Left cardiac atrium (tissue), 4 donors: ENCODE measurements at regions not wholly inside any gene's neighbourhood (a gene's known extent, or its start where the extent isn't known, plus 50 kb on each side); places are given as distances from the start of the nearest gene placed in this dataset.

Source experiments
- ATAC-seq, 2 donors: fragments of 200-7000 bp; cut with Tn5 transposase; one replicate each; pipeline ENCODE4 v1.9.1; 2020; ENCODE audit warnings: mild to moderate bottlenecking in 2 of 2, moderate library complexity in 2 of 2
- DNase-seq: peaks from one replicate; pipeline ENCODE4 v3.0.0-alpha.2; 2020
- intact Hi-C, 2 donors: fragments of 100-400 bp; cut with DNase I; formaldehyde crosslinking; loops; one replicate each; pipeline versions ENCODE4 v1.14.1 to v1.15.1; 2022 to 2023
- donor health status: DM: no; HTN: yes; CAD: no.
- donor health status: DM: no; HTN: yes; CAD: no; lungs with severe emphysema.
- donor health status: DM: yes; HTN: yes; CAD: no.
- donor health status: Dilated cardiomyopathy.

- DNase-seq (no peak), ATAC-seq (no peak)
- intact Hi-C loops, result no loop called here
Measured at GRCh38 chr4:130165381-130165780, 1069.4 kb downstream of the C4orf33 start.

- no peak for ATAC-seq
- intact Hi-C loops, result no loop called here
- DNase-seq, result no peak
Measured at GRCh38 chr4:130172156-130172555, 1076.2 kb downstream of the C4orf33 start.

GRCh38 chr4:130178106-130178505 lies 1082.2 kb downstream of the C4orf33 start:
- intact Hi-C loops, result no loop called here
- no peak for ATAC-seq
- DNase-seq, result no peak

GRCh38 chr4:130183096-130183495 lies 1087.1 kb downstream of the C4orf33 start:
- DNase-seq, result no peak
- intact Hi-C loops, result no loop called here

GRCh38 chr4:130183766-130184165 lies 1087.8 kb downstream of the C4orf33 start:
- DNase-seq (no peak), ATAC-seq (no peak)
- intact Hi-C loops, result no loop called here

More at GRCh38 chr4:130183096-130183495, 1087.1 kb downstream of the C4orf33 start:
- no peak for ATAC-seq

- intact Hi-C loops, result no loop called here
- no peak for DNase-seq
- no peak for ATAC-seq
Measured at GRCh38 chr4:130185123-130185522, 1089.2 kb downstream of the C4orf33 start.

GRCh38 chr4:130186931-130187330 lies 1091.0 kb downstream of the C4orf33 start:
- no peak for DNase-seq
- ATAC-seq, result no peak
- intact Hi-C loops, result no loop called here

GRCh38 chr4:130187587-130187986 lies 1091.6 kb downstream of the C4orf33 start:
- DNase-seq, result no peak
- ATAC-seq, result no peak

GRCh38 chr4:130192787-130193186 lies 1096.8 kb downstream of the C4orf33 start:
- no peak for ATAC-seq
- intact Hi-C loops, result no loop called here
- no peak for DNase-seq

More at GRCh38 chr4:130187587-130187986, 1091.6 kb downstream of the C4orf33 start:
- intact Hi-C loops, result no loop called here

GRCh38 chr4:130197946-130198345 lies 1102.0 kb downstream of the C4orf33 start:
- DNase-seq, result no peak
- ATAC-seq, result no peak
- intact Hi-C loops, result no loop called here

GRCh38 chr4:130203571-130203970 lies 1107.6 kb downstream of the C4orf33 start:
- no peak for DNase-seq
- intact Hi-C loops, result no loop called here
- ATAC-seq, result no peak

- DNase-seq (no peak), ATAC-seq (no peak)
- intact Hi-C loops, result no loop called here
Measured at GRCh38 chr4:130210864-130211263, 1114.9 kb downstream of the C4orf33 start.

- intact Hi-C loops, result no loop called here
- DNase-seq (no peak), ATAC-seq (no peak)
Measured at GRCh38 chr4:130214268-130214667, 1118.3 kb downstream of the C4orf33 start.

- intact Hi-C loops, result no loop called here
- ATAC-seq (no peak), DNase-seq (no peak)
Measured at GRCh38 chr4:130233377-130234047, 1137.6 kb downstream of the C4orf33 start.

GRCh38 chr4:130238121-130238520 lies 1142.2 kb downstream of the C4orf33 start:
- intact Hi-C loops, result no loop called here
- ATAC-seq (no peak), DNase-seq (no peak)

GRCh38 chr4:130249002-130249401 lies 1153.0 kb downstream of the C4orf33 start:
- intact Hi-C loops, result no loop called here
- no peak for DNase-seq
- ATAC-seq, result no peak

- ATAC-seq, result no peak
- intact Hi-C loops, result no loop called here
Measured at GRCh38 chr4:130257271-130257670, 1161.3 kb downstream of the C4orf33 start.

GRCh38 chr4:130266814-130267213 lies 1170.9 kb downstream of the C4orf33 start:
- ATAC-seq (no peak), DNase-seq (no peak)
- intact Hi-C loops, result no loop called here

More at GRCh38 chr4:130257271-130257670, 1161.3 kb downstream of the C4orf33 start:
- DNase-seq, result no peak

GRCh38 chr4:130288576-130288975 lies 1192.6 kb downstream of the C4orf33 start:
- DNase-seq (no peak), ATAC-seq (no peak)
- intact Hi-C loops, result no loop called here

- ATAC-seq, result no peak
- intact Hi-C loops, result no loop called here
- DNase-seq, result no peak
Measured at GRCh38 chr4:130293692-130294091, 1197.7 kb downstream of the C4orf33 start.

GRCh38 chr4:130296448-130296847 lies 1200.5 kb downstream of the C4orf33 start:
- intact Hi-C loops, result no loop called here
- DNase-seq (no peak), ATAC-seq (no peak)

GRCh38 chr4:130306566-130306965 lies 1210.6 kb downstream of the C4orf33 start:
- ATAC-seq (no peak), DNase-seq (no peak)
- intact Hi-C loops, result no loop called here
